HepG2 (cell line): ENCODE measurements at regions not wholly inside any gene's neighbourhood (a gene's known extent, or its start where the extent isn't known, plus 50 kb on each side); places are given as distances from the start of the nearest gene placed in this dataset.
A peak's percentile ranks its signal among the peaks of the same experiment; 100 is the strongest.

Experiments used
- ATAC-seq: fragments of 200-7000 bp; cut with Tn5 transposase; 3 replicates; pipeline ENCODE4 v1.9.1; 2020; ENCODE audit warnings: mild to moderate bottlenecking, moderate library complexity
- BruUV-seq: library from RNA; stranded (reverse); fragments of 400-500 nt; replicated peaks from 2 replicates; lab custom pipeline; 2021; lab: Mats Ljungman, UMichigan
- CTCF ChIA-PET: fragments of 300-600 bp; formaldehyde crosslinking; extraction: SDS; loops from one replicate; lab custom pipeline; 2021; ENCODE audit warnings: low total read pairs, inconsistent platforms, low intra/inter-chr PET ratio; lab: Yijun Ruan, JAX
- POLR2A ChIA-PET: fragments of 350-600 bp; sonication (Branson Sonifier 250); formaldehyde crosslinking; loops from one replicate; lab custom pipeline; 2020; ENCODE audit warnings: antibody characterized with exemption, inconsistent platforms; lab: Yijun Ruan, JAX
- DNase-seq: peaks from one replicate; pipeline ENCODE4 v3.0.0-alpha.2; 2015; ENCODE audit warnings: low spot score
- FAIRE-seq: peaks from 3 replicates; lab custom pipeline; 2011; peaks lifted over from hg19 to GRCh38; lab: Jason Lieb, UNC
- H2AFZ ChIP-seq: one replicate; pipeline ENCODE4 v1.6.1; 2011; ENCODE audit warnings: low read length, inconsistent platforms
- H3K27ac ChIP-seq: fragments of 300-600 bp; 3 replicates; pipeline ENCODE4 v1.8.0; 2011; ENCODE audit warnings: mixed run types, mild to moderate bottlenecking, mixed read lengths, low read length, inconsistent platforms; ENCODE audit not compliant: insufficient read depth; ENCODE audit errors: extremely low read length
- H3K27me3 ChIP-seq, 2 experiments: fragments of 200-600 bp in 1 of 2; 2 replicates in 1 of 2; 3 replicates in 1 of 2; pipeline versions ENCODE4 v1.6.0 to v1.8.0; 2011; ENCODE audit warnings: low read length in 2 of 2, mild to moderate bottlenecking in 2 of 2, moderate library complexity in 2 of 2, inconsistent platforms in 1 of 2; ENCODE audit not compliant: insufficient read depth in 2 of 2, control insufficient read depth in 1 of 2
- H3K36me3 ChIP-seq, 2 experiments: fragments of 200-600 bp in 1 of 2; replicated peaks in 1 of 2; 2 replicates in 1 of 2; 3 replicates in 1 of 2; pipeline versions ENCODE4 v1.5.1 to v1.8.0; 2011; ENCODE audit warnings: low read length in 2 of 2, inconsistent platforms in 1 of 2; ENCODE audit not compliant: insufficient read depth in 2 of 2, control insufficient read depth in 1 of 2
- H3K4me1 ChIP-seq: 2 replicates; pipeline ENCODE4 v1.5.1; 2012; ENCODE audit warnings: low read length, inconsistent platforms; ENCODE audit not compliant: insufficient read depth
- H3K4me2 ChIP-seq: 2 replicates; pipeline ENCODE4 v1.6.0; 2011; ENCODE audit warnings: low read depth, low read length, inconsistent platforms
- H3K4me3 ChIP-seq, 3 experiments: fragments of 200-600 bp in 1 of 3; sonication (generic), shearing (Covaris generic) in 1 of 3; replicated peaks in 1 of 3; 2 replicates each; pipeline ENCODE4 v1.5.1; 2011 to 2016; ENCODE audit warnings: low read length in 3 of 3, inconsistent platforms in 2 of 3, low read depth in 2 of 3, mild to moderate bottlenecking in 2 of 3, control low read depth in 1 of 3, mixed read lengths in 1 of 3; ENCODE audit not compliant: insufficient read depth in 1 of 3
- H3K79me2 ChIP-seq: one replicate; pipeline ENCODE4 v1.6.1; 2011; ENCODE audit warnings: low read length, inconsistent platforms; ENCODE audit not compliant: insufficient read depth
- H3K9ac ChIP-seq: 2 replicates; pipeline ENCODE4 v1.6.0; 2011; ENCODE audit warnings: mild to moderate bottlenecking, low read depth, low read length, inconsistent platforms; ENCODE audit not compliant: insufficient read depth
- H3K9me3 ChIP-seq: 2 replicates; pipeline ENCODE4 v1.5.1; 2012; ENCODE audit warnings: mild to moderate bottlenecking, low read length
- H4K20me1 ChIP-seq: 2 replicates; pipeline ENCODE4 v1.6.0; 2011; ENCODE audit warnings: inconsistent platforms, mild to moderate bottlenecking, low read length, moderate library complexity; ENCODE audit not compliant: insufficient read depth
- CAMTA2 ChIP-seq: sonication (generic); formaldehyde crosslinking; IDR thresholded peaks from 2 replicates; pipeline ENCODE4 v1.4.0; 2020; ENCODE audit warnings: mild to moderate bottlenecking, missing genetic modification reagents, borderline replicate concordance
- CBX1 ChIP-seq: IDR thresholded peaks from one replicate; pipeline ENCODE4 v1.6.1; 2016; ENCODE audit warnings: antibody characterized with exemption, low read depth
- FOXA3 ChIP-seq: IDR thresholded peaks from 2 replicates; pipeline ENCODE4 v1.6.1; 2016; ENCODE audit warnings: missing genetic modification reagents, missing compliant biosample characterization
- MATR3 ChIP-seq: sonication (generic); formaldehyde crosslinking; IDR thresholded peaks from 2 replicates; pipeline ENCODE4 v1.4.0; 2020; ENCODE audit warnings: missing genetic modification reagents
- MBD4 ChIP-seq: IDR thresholded peaks from 2 replicates; pipeline ENCODE4 v1.6.1; 2012; ENCODE audit warnings: low read length, inconsistent platforms, borderline replicate concordance
- PITX1 ChIP-seq: sonication (generic); formaldehyde crosslinking; IDR thresholded peaks from 2 replicates; pipeline ENCODE4 v1.5.1; 2020; ENCODE audit warnings: mild to moderate bottlenecking, missing genetic modification reagents
- PPARG ChIP-seq: conservative IDR thresholded peaks from 2 replicates; pipeline ENCODE4 v1.6.1; 2016; ENCODE audit warnings: missing biosample characterization, missing genetic modification reagents
- SMARCC2 ChIP-seq: fragments of 450-650 bp; IDR thresholded peaks from 2 replicates; pipeline ENCODE4 v1.6.1; 2017; ENCODE audit warnings: antibody characterized with exemption, mild to moderate bottlenecking
- SP140L ChIP-seq: sonication (generic); formaldehyde crosslinking; IDR thresholded peaks from 2 replicates; pipeline ENCODE4 v1.4.0; 2020; ENCODE audit warnings: missing genetic modification reagents, borderline replicate concordance
- XRCC5 ChIP-seq: fragments of 200-400 bp; formaldehyde crosslinking; optimal IDR thresholded peaks from 2 replicates; pipeline ENCODE3; 2017; ENCODE audit warnings: mild to moderate bottlenecking, low read length
- ZNF234 ChIP-seq: sonication (generic); formaldehyde crosslinking; conservative IDR thresholded peaks from 2 replicates; pipeline ENCODE4 v1.5.1; 2020; ENCODE audit warnings: mild to moderate bottlenecking, missing genetic modification reagents
- ZNF552 ChIP-seq: sonication (generic); formaldehyde crosslinking; IDR thresholded peaks from 2 replicates; pipeline ENCODE4 v1.9.0; 2022; ENCODE audit warnings: missing genetic modification reagents, mild to moderate bottlenecking, borderline replicate concordance
- ZNF674 ChIP-seq: sonication (generic); formaldehyde crosslinking; IDR thresholded peaks from 2 replicates; pipeline ENCODE4 v1.5.0; 2020; ENCODE audit warnings: low read depth, mild to moderate bottlenecking, missing genetic modification reagents
- ZNF83 ChIP-seq: sonication (generic); formaldehyde crosslinking; IDR thresholded peaks from 2 replicates; pipeline ENCODE4 v1.4.0; 2020; ENCODE audit warnings: missing genetic modification reagents, mild to moderate bottlenecking, borderline replicate concordance
- WGBS: methylation state at CpG from one replicate; pipeline ENCODE4 v1.1.6; 2017; ENCODE audit warnings: low lambda C conversion rate; 5-methylcytosine and 5-hydroxymethylcytosine counted together
- in situ Hi-C: cut with HindIII; loops from 2 replicates; pipeline ENCODE4 v1.10.0; 2017; ENCODE audit warnings: low pct_unique_long_range_greater_than_20kb; ENCODE audit not compliant: extremely low pct_ligation_motif_present
- intact Hi-C: fragments of 100-400 bp; cut with micrococcal nuclease; formaldehyde crosslinking; loops from one replicate; pipeline ENCODE4 v1.10.0; 2022; ENCODE audit not compliant: unreplicated experiment
- TF ChIP-seq, protein P1 (sequence below): IDR thresholded peaks from 2 replicates; pipeline ENCODE4 v1.6.1; 2016
- TF ChIP-seq, protein P2 (sequence below): IDR thresholded peaks from 2 replicates; pipeline ENCODE4 v1.6.1; 2016; ENCODE audit warnings: low read depth, borderline replicate concordance
- TF ChIP-seq, protein P3 (sequence below): sonication (generic); formaldehyde crosslinking; IDR thresholded peaks from 2 replicates; pipeline ENCODE4 v1.8.0; 2022; ENCODE audit warnings: missing genetic modification reagents, mild to moderate bottlenecking, inconsistent platforms, borderline replicate concordance
- TF ChIP-seq, protein P4 (sequence below): sonication (generic); formaldehyde crosslinking; IDR thresholded peaks from 2 replicates; pipeline ENCODE4 v1.5.0; 2020; ENCODE audit warnings: mild to moderate bottlenecking, missing genetic modification reagents, moderate library complexity

DNA sequence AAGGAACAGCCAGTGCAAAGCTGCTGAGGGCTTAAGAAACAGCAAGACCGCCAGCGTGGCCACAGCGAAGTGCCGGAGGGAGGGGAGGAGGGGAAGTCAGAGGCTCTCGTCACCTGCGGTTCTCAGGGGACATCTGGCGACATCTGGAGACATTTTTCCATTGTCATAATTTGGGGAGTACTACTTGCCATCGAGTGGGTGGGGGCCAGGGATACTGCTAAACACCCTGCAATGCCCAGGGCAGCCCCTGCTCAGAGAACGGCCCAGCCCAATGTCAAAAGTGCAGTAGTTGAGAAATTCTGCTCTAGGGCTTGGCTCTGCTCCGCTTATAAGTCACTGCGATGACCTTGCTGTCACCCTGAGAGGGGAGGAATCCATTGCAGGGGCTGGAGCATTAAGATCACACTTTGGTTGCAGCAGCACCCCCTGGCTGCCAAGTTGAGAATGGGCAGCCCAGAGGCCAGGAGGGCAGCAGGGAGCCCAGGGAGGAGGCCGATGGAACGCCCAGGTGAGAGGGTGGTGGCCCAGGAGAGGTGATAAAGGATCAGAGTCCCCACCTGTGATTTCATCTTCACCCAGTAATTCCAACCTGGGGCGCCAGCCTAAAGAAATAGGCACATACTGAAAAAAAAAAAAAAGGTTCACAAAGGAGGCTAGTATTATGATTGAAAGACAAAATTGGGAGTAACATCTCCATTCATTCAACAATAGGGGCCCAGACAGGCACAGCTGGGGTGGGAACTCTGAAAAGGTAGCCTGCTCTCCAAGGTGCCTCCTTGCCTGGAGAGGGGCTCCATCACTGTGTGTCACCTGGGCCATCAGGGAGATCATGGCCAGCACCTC, 218.2 kb downstream of the BMP7 start:
- Histone ChIP-seq H3K27ac (no peak overlapping the region), H3K9me3 (no peaks in the 10 kb centered on the region), H3K27me3 (0 out of 5 replicates have a peak, but pooled peaks cover 0 to 5% of the 10 kb centered on the region in 2 experiments), H2AFZ (no peak overlapping the region), H3K4me1 (peaks cover 31% of the 10 kb centered on the region), H4K20me1 (no peaks in the 10 kb centered on the region), H3K79me2 (no peaks in the 10 kb centered on the region), H3K9ac (no peak overlapping the region), H3K36me3 (no peaks in the 10 kb centered on the region), H3K4me2 (no peak overlapping the region), H3K4me3 (no peak overlapping the region)
- intact Hi-C loops, result loop anchor here (5.0 kb wide), 1 partner anchor 496 kb away; no protein-coding TSS in a partner anchor
- in situ Hi-C loops, result no loop called here
- ATAC-seq, result peak; percentile 70
- ChIA-PET POLR2A (no interaction called here), CTCF (no interaction called here)
- DNase-seq, result peak; percentile 35
- peak; percentile 56 for FAIRE-seq
- WGBS, result 39% methylated on average over 14 of the region's 14 CpGs
- BruUV-seq, result no TSS peak
- TF ChIP-seq XRCC5 (peak; percentile 68), ZNF552 (CRISPR knock-in tag) (no peak), ZNF83 (CRISPR knock-in tag) (0 out of 2 replicates have a peak, but pooled peaks have one; percentile 36), FOXA3 (CRISPR knock-in tag) (no peak), PPARG (CRISPR knock-in tag) (no peak), MATR3 (0 out of 2 replicates have a peak, but pooled peaks have one; percentile 31), SP140L (CRISPR knock-in tag) (no peak), MBD4 (no peak), ZNF234 (no peak), ZNF674 (no peak), CBX1 (peak; percentile 60), CAMTA2 (CRISPR knock-in tag) (no peak), SMARCC2 (no peak), PITX1 (CRISPR knock-in tag) (peak; percentile 37; the same call in 1 of the 2 replicates)
- TF ChIP-seq, protein P1, sequence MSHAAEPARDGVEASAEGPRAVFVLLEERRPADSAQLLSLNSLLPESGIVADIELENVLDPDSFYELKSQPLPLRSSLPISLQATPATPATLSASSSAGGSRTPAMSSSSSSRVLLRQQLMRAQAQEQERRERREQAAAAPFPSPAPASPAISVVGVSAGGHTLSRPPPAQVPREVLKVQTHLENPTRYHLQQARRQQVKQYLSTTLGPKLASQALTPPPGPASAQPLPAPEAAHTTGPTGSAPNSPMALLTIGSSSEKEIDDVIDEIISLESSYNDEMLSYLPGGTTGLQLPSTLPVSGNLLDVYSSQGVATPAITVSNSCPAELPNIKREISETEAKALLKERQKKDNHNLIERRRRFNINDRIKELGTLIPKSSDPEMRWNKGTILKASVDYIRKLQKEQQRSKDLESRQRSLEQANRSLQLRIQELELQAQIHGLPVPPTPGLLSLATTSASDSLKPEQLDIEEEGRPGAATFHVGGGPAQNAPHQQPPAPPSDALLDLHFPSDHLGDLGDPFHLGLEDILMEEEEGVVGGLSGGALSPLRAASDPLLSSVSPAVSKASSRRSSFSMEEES (CRISPR knock-in tag), result no peak
- TF ChIP-seq, protein P2, sequence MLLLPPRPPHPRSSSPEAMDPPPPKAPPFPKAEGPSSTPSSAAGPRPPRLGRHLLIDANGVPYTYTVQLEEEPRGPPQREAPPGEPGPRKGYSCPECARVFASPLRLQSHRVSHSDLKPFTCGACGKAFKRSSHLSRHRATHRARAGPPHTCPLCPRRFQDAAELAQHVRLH (CRISPR knock-in tag), result no peak
- TF ChIP-seq, protein P3, sequence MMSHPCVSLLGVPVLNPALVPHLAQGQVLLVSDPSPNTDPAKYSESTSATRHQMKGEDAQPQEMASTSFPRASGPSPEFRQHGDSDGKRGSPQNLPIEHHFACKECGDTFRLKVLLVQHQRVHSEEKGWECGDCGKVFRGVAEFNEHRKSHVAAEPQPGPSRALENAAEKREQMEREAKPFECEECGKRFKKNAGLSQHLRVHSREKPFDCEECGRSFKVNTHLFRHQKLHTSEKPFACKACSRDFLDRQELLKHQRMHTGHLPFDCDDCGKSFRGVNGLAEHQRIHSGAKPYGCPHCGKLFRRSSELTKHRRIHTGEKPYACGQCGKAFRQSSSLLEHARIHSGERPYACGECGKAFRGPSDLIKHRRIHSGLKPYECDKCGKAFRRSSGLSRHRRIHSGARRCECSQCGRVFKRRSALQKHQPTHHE (CRISPR knock-in tag), result no peak
- TF ChIP-seq, protein P4, sequence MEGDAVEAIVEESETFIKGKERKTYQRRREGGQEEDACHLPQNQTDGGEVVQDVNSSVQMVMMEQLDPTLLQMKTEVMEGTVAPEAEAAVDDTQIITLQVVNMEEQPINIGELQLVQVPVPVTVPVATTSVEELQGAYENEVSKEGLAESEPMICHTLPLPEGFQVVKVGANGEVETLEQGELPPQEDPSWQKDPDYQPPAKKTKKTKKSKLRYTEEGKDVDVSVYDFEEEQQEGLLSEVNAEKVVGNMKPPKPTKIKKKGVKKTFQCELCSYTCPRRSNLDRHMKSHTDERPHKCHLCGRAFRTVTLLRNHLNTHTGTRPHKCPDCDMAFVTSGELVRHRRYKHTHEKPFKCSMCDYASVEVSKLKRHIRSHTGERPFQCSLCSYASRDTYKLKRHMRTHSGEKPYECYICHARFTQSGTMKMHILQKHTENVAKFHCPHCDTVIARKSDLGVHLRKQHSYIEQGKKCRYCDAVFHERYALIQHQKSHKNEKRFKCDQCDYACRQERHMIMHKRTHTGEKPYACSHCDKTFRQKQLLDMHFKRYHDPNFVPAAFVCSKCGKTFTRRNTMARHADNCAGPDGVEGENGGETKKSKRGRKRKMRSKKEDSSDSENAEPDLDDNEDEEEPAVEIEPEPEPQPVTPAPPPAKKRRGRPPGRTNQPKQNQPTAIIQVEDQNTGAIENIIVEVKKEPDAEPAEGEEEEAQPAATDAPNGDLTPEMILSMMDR (CRISPR knock-in tag), result peak; percentile 79
